SK-N-SH (cell line): ENCODE measurements at regions not wholly inside any gene's neighbourhood (a gene's known extent, or its start where the extent isn't known, plus 50 kb on each side); places are given as distances from the start of the nearest gene placed in this dataset.

Source experiments
- CTCF ChIA-PET: fragments of 300-600, 350-600 bp; formaldehyde crosslinking; extraction: SDS; loops from one replicate; lab custom pipeline; 2021; lab: Yijun Ruan, JAX
- POLR2A ChIA-PET: fragments of 350-600 bp; sonication (Branson Sonifier 250); formaldehyde crosslinking; extraction: SDS; loops from one replicate; lab custom pipeline; 2020; ENCODE audit warnings: antibody characterized with exemption, inconsistent platforms; lab: Yijun Ruan, JAX
- DNase-seq: peaks from one replicate; pipeline ENCODE4 v3.0.0; 2012
- H2AFZ ChIP-seq: fragments of 200-600 bp; sonication (generic); 2 replicates; pipeline ENCODE4 v1.8.1; 2016; ENCODE audit warnings: antibody characterized with exemption, mild to moderate bottlenecking, low read depth
- H3F3A ChIP-seq: fragments of 200-600 bp; sonication (generic); replicated peaks from 2 replicates; pipeline ENCODE3; 2016; ENCODE audit warnings: antibody characterized with exemption, mild to moderate bottlenecking; ENCODE audit not compliant: insufficient read depth
- H3K27ac ChIP-seq, 2 experiments: fragments of 200-500 bp in 1 of 2; fragments of 200-600 bp in 1 of 2; sonication (Bioruptor generic) in 1 of 2; sonication (generic), shearing (Covaris generic) in 1 of 2; 2 replicates each; pipeline versions ENCODE4 v1.5.1 to v1.6.1; 2014 to 2016; ENCODE audit warnings: low read depth in 2 of 2, inconsistent platforms in 1 of 2, low read length in 1 of 2, mild to moderate bottlenecking in 1 of 2, mixed read lengths in 1 of 2
- H3K27me3 ChIP-seq: fragments of 200-600 bp; sonication (generic), shearing (Covaris generic); 2 replicates; pipeline ENCODE4 v1.6.1; 2016; ENCODE audit warnings: mixed run types; ENCODE audit not compliant: insufficient read depth
- H3K36me3 ChIP-seq, 2 experiments: fragments of 200-500 bp in 1 of 2; fragments of 200-600 bp in 1 of 2; sonication (Bioruptor generic) in 1 of 2; sonication (generic) in 1 of 2; replicated peaks in 1 of 2; 2 replicates each; pipeline versions ENCODE3 to v1.5.1; 2014 to 2016; ENCODE audit warnings: low read length in 1 of 2, mild to moderate bottlenecking in 1 of 2; ENCODE audit not compliant: insufficient read depth in 2 of 2, control insufficient read depth in 1 of 2
- H3K4me1 ChIP-seq, 2 experiments: fragments of 200-500 bp in 1 of 2; fragments of 200-600 bp in 1 of 2; sonication (Bioruptor generic) in 1 of 2; sonication (generic), shearing (Covaris generic) in 1 of 2; 2 replicates each; pipeline versions ENCODE4 v1.5.1 to v1.6.1; 2014 to 2016; ENCODE audit warnings: low read depth in 1 of 2, low read length in 1 of 2, mixed run types in 1 of 2; ENCODE audit not compliant: insufficient read depth in 2 of 2, control insufficient read depth in 1 of 2
- H3K4me2 ChIP-seq: fragments of 200-600 bp; sonication (generic), shearing (Covaris generic); 2 replicates; pipeline ENCODE4 v1.6.1; 2017; ENCODE audit warnings: mixed run types
- H3K4me3 ChIP-seq, 2 experiments: fragments of 200-500 bp in 1 of 2; fragments of 200-600 bp in 1 of 2; sonication (Bioruptor generic) in 1 of 2; sonication (generic), shearing (Covaris generic) in 1 of 2; 2 replicates each; pipeline versions ENCODE4 v1.5.1 to v1.8.1; 2014 to 2016; ENCODE audit warnings: low read depth in 2 of 2, inconsistent platforms in 1 of 2, low read length in 1 of 2, mild to moderate bottlenecking in 1 of 2, mixed read lengths in 1 of 2, moderate library complexity in 1 of 2
- H3K79me2 ChIP-seq: fragments of 200-600 bp; sonication (generic); 2 replicates; pipeline ENCODE4 v1.8.1; 2017; ENCODE audit warnings: mild to moderate bottlenecking; ENCODE audit not compliant: insufficient read depth
- H3K9ac ChIP-seq: fragments of 200-600 bp; sonication (generic); 2 replicates; pipeline ENCODE4 v1.6.1; 2017; ENCODE audit warnings: mixed run types
- H3K9me2 ChIP-seq: fragments of 200-600 bp; sonication (generic); 2 replicates; pipeline ENCODE4 v1.6.1; 2017; ENCODE audit warnings: mixed run types
- H3K9me3 ChIP-seq: fragments of 200-600 bp; sonication (generic); 2 replicates; pipeline ENCODE4 v1.6.1; 2017; ENCODE audit warnings: mixed run types, mild to moderate bottlenecking, moderate library complexity
- H4K20me1 ChIP-seq: fragments of 200-600 bp; sonication (generic); 2 replicates; pipeline ENCODE4 v1.6.1; 2017; ENCODE audit warnings: mild to moderate bottlenecking, mixed run types; ENCODE audit not compliant: insufficient read depth
- EP300 ChIP-seq, 2 experiments: IDR thresholded peaks; 2 replicates each; pipeline versions ENCODE4 v1.4.0 to v1.6.1; 2012; ENCODE audit warnings: borderline replicate concordance in 1 of 2, low read depth in 1 of 2, low read length in 1 of 2
- EZH2phosphoT487 ChIP-seq: fragments of 200-600 bp; sonication (generic); IDR thresholded peaks from 2 replicates; pipeline ENCODE4 v1.6.1; 2017; ENCODE audit warnings: low read depth, mixed run types, mild to moderate bottlenecking, antibody characterized with exemption, moderate library complexity, borderline replicate concordance
- FOSL2 ChIP-seq: IDR thresholded peaks from 2 replicates; pipeline ENCODE4 v1.4.0; 2012; ENCODE audit warnings: low read depth, mild to moderate bottlenecking, moderate library complexity, borderline replicate concordance
- GABPA ChIP-seq: IDR thresholded peaks from 2 replicates; pipeline ENCODE4 v1.4.0; 2012; ENCODE audit warnings: low read depth, mild to moderate bottlenecking
- GATA2 ChIP-seq: sonication (generic); formaldehyde crosslinking; IDR thresholded peaks from 2 replicates; pipeline ENCODE4 v1.5.0; 2020; ENCODE audit warnings: mild to moderate bottlenecking, missing genetic modification reagents
- JUND ChIP-seq: IDR thresholded peaks from 2 replicates; pipeline ENCODE4 v1.4.0; 2012
- NRF1 ChIP-seq: IDR thresholded peaks from 2 replicates; pipeline ENCODE4 v1.6.1; 2012; ENCODE audit warnings: low read depth, mild to moderate bottlenecking, low read length
- POLR2AphosphoS5 ChIP-seq: IDR thresholded peaks from 2 replicates; pipeline ENCODE4 v1.6.1; 2012; ENCODE audit warnings: low read depth, low read length
- RAD21 ChIP-seq: IDR thresholded peaks from 2 replicates; pipeline ENCODE4 v1.6.1; 2012; ENCODE audit warnings: mild to moderate bottlenecking, low read length
- REST ChIP-seq: IDR thresholded peaks from 2 replicates; pipeline ENCODE4 v1.6.1; 2012; ENCODE audit warnings: mild to moderate bottlenecking, low read depth, low read length, moderate library complexity
- RXRA ChIP-seq: IDR thresholded peaks from 2 replicates; pipeline ENCODE4 v1.4.0; 2012; ENCODE audit warnings: low read depth, mild to moderate bottlenecking, borderline replicate concordance
- SIN3A ChIP-seq: IDR thresholded peaks from 2 replicates; pipeline ENCODE4 v1.6.1; 2012; ENCODE audit warnings: low read depth, mild to moderate bottlenecking, low read length, moderate library complexity, borderline replicate concordance
- TEAD4 ChIP-seq: IDR thresholded peaks from 2 replicates; pipeline ENCODE4 v1.4.0; 2012; ENCODE audit warnings: mild to moderate bottlenecking, borderline replicate concordance; ENCODE audit not compliant: insufficient read depth
- USF1 ChIP-seq: IDR thresholded peaks from 2 replicates; pipeline ENCODE4 v1.4.0; 2012; ENCODE audit warnings: low read depth, borderline replicate concordance
- YY1 ChIP-seq: IDR thresholded peaks from 2 replicates; pipeline ENCODE4 v1.4.0; 2012; ENCODE audit warnings: low read depth, mild to moderate bottlenecking
- WGBS: methylation state at CpG from one replicate; pipeline ENCODE4 v1.1.6; 2017; ENCODE audit warnings: low lambda C conversion rate; 5-methylcytosine and 5-hydroxymethylcytosine counted together
- TF ChIP-seq, protein P1 (sequence below): fragments of 150-350 bp; IDR thresholded peaks from 2 replicates; pipeline ENCODE4 v1.6.1; 2017; ENCODE audit warnings: antibody characterized with exemption, low read length, low read depth, borderline replicate concordance
- TF ChIP-seq, protein P2 (sequence below): fragments of 200-600 bp; sonication (generic); IDR thresholded peaks from 2 replicates; pipeline ENCODE4 v1.6.1; 2017; ENCODE audit warnings: antibody characterized with exemption, mild to moderate bottlenecking, moderate library complexity
- TF ChIP-seq, protein P3 (sequence below): IDR thresholded peaks from 2 replicates; pipeline ENCODE4 v1.4.0; 2012; ENCODE audit warnings: low read depth, borderline replicate concordance
- TF ChIP-seq, protein P4 (sequence below): IDR thresholded peaks from 2 replicates; pipeline ENCODE4; 2012

- no peak overlapping the region for H3K9ac ChIP-seq
- no peaks in the 10 kb centered on the region for H3K9me3 ChIP-seq
- no peak for DNase-seq
- no peak overlapping the region for H3K4me3 ChIP-seq
- CTCF ChIA-PET: no interaction called here
- POLR2A ChIA-PET: no interaction called here
- H3K4me1 ChIP-seq: no peaks in the 10 kb centered on the region
- 4% methylated on average over 3 of the region's 3 CpGs for WGBS
- no peak for TF ChIP-seq GATA2 (CRISPR knock-in tag)
- TF ChIP-seq SIN3A: no peak
- TF ChIP-seq TEAD4: no peak
- no peak for TF ChIP-seq REST
- TF ChIP-seq, protein P1, sequence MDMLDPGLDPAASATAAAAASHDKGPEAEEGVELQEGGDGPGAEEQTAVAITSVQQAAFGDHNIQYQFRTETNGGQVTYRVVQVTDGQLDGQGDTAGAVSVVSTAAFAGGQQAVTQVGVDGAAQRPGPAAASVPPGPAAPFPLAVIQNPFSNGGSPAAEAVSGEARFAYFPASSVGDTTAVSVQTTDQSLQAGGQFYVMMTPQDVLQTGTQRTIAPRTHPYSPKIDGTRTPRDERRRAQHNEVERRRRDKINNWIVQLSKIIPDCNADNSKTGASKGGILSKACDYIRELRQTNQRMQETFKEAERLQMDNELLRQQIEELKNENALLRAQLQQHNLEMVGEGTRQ: no peak
- TF ChIP-seq EZH2phosphoT487: no peak
- no peak for TF ChIP-seq USF1
- TF ChIP-seq, protein P2, sequence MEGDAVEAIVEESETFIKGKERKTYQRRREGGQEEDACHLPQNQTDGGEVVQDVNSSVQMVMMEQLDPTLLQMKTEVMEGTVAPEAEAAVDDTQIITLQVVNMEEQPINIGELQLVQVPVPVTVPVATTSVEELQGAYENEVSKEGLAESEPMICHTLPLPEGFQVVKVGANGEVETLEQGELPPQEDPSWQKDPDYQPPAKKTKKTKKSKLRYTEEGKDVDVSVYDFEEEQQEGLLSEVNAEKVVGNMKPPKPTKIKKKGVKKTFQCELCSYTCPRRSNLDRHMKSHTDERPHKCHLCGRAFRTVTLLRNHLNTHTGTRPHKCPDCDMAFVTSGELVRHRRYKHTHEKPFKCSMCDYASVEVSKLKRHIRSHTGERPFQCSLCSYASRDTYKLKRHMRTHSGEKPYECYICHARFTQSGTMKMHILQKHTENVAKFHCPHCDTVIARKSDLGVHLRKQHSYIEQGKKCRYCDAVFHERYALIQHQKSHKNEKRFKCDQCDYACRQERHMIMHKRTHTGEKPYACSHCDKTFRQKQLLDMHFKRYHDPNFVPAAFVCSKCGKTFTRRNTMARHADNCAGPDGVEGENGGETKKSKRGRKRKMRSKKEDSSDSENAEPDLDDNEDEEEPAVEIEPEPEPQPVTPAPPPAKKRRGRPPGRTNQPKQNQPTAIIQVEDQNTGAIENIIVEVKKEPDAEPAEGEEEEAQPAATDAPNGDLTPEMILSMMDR: no peak
- no peak for TF ChIP-seq JUND
- TF ChIP-seq, protein P3, sequence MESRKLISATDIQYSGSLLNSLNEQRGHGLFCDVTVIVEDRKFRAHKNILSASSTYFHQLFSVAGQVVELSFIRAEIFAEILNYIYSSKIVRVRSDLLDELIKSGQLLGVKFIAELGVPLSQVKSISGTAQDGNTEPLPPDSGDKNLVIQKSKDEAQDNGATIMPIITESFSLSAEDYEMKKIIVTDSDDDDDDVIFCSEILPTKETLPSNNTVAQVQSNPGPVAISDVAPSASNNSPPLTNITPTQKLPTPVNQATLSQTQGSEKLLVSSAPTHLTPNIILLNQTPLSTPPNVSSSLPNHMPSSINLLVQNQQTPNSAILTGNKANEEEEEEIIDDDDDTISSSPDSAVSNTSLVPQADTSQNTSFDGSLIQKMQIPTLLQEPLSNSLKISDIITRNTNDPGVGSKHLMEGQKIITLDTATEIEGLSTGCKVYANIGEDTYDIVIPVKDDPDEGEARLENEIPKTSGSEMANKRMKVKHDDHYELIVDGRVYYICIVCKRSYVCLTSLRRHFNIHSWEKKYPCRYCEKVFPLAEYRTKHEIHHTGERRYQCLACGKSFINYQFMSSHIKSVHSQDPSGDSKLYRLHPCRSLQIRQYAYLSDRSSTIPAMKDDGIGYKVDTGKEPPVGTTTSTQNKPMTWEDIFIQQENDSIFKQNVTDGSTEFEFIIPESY: no peak
- TF ChIP-seq GABPA: no peak
- no peak for TF ChIP-seq NRF1
- TF ChIP-seq FOSL2: no peak
- TF ChIP-seq RXRA: no peak
- TF ChIP-seq, protein P4, sequence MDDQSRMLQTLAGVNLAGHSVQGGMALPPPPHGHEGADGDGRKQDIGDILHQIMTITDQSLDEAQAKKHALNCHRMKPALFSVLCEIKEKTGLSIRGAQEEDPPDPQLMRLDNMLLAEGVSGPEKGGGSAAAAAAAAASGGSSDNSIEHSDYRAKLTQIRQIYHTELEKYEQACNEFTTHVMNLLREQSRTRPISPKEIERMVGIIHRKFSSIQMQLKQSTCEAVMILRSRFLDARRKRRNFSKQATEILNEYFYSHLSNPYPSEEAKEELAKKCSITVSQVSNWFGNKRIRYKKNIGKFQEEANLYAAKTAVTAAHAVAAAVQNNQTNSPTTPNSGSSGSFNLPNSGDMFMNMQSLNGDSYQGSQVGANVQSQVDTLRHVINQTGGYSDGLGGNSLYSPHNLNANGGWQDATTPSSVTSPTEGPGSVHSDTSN: no peak
- TF ChIP-seq RAD21: no peak
- TF ChIP-seq YY1: no peak
- no peak for TF ChIP-seq POLR2AphosphoS5
- TF ChIP-seq EP300 (IDR thresholded peaks at IDR 0.05; ENCODE audit: borderline replicate concordance in 1 of 2, low read depth in 1 of 2, low read length in 1 of 2): no peak
- no peak overlapping the region for H2AFZ ChIP-seq
- no peaks in the 10 kb centered on the region for H3K79me2 ChIP-seq
- H3K9me2 ChIP-seq: no peaks in the 10 kb centered on the region
- no peak overlapping the region for H3K4me2 ChIP-seq
- no peaks in the 10 kb centered on the region for H4K20me1 ChIP-seq
- H3K27me3 ChIP-seq: no peaks in the 10 kb centered on the region
- no peaks in the 10 kb centered on the region for H3F3A ChIP-seq
- H3K36me3 ChIP-seq: no peaks in the 10 kb centered on the region
- H3K27ac ChIP-seq: no peak overlapping the region
These were observed 360.9 kb upstream of the ACVR2A start for GRCh38 chr2:147483911-147484310.
